ENCODE measurements at regions not wholly inside any gene's neighbourhood (a gene's known extent, or its start where the extent isn't known, plus 50 kb on each side); places are given as distances from the start of the nearest gene placed in this dataset.

DNA sequence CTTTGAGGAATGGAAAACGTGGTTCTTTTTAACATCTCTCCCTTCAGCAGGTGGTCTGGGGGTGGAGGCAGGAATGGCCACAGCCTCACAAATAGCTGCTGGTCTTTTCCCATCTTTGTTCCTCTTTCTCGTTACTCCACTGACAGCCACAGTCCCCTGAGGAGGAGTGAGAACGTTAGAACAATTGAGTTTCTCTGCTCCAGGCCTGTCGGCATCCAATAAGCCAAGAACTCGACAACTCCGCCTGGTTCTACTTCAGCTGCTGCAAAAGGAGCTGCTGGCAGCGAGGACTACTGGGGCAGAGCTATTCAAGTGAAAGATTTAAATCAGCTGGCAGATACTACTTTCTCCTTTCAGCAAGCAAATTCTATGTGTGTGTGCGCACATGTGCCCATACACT lies 169.5 kb upstream of the GALNT2 start:
- TF ChIP-seq, protein P1, sequence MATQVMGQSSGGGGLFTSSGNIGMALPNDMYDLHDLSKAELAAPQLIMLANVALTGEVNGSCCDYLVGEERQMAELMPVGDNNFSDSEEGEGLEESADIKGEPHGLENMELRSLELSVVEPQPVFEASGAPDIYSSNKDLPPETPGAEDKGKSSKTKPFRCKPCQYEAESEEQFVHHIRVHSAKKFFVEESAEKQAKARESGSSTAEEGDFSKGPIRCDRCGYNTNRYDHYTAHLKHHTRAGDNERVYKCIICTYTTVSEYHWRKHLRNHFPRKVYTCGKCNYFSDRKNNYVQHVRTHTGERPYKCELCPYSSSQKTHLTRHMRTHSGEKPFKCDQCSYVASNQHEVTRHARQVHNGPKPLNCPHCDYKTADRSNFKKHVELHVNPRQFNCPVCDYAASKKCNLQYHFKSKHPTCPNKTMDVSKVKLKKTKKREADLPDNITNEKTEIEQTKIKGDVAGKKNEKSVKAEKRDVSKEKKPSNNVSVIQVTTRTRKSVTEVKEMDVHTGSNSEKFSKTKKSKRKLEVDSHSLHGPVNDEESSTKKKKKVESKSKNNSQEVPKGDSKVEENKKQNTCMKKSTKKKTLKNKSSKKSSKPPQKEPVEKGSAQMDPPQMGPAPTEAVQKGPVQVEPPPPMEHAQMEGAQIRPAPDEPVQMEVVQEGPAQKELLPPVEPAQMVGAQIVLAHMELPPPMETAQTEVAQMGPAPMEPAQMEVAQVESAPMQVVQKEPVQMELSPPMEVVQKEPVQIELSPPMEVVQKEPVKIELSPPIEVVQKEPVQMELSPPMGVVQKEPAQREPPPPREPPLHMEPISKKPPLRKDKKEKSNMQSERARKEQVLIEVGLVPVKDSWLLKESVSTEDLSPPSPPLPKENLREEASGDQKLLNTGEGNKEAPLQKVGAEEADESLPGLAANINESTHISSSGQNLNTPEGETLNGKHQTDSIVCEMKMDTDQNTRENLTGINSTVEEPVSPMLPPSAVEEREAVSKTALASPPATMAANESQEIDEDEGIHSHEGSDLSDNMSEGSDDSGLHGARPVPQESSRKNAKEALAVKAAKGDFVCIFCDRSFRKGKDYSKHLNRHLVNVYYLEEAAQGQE (IDR thresholded peaks at IDR 0.05; ENCODE audit: low read depth, low read length): no peak
- TF ChIP-seq YY1 (IDR thresholded peaks at IDR 0.05; ENCODE audit: low read depth) (no peak), EP300 (IDR thresholded peaks at IDR 0.05; ENCODE audit: borderline replicate concordance in 1 of 2, low read depth in 1 of 2, low read length in 1 of 2) (no peak), EZH2phosphoT487 (IDR thresholded peaks at IDR 0.05; ENCODE audit: borderline replicate concordance, low read depth) (no peak), SIN3A (IDR thresholded peaks at IDR 0.05; ENCODE audit: borderline replicate concordance, low read depth, low read length) (no peak), RAD21 (IDR thresholded peaks at IDR 0.05; ENCODE audit: low read length) (no peak), TAF1 (IDR thresholded peaks at IDR 0.05; ENCODE audit: borderline replicate concordance, low read depth, low read length) (no peak), POLR2AphosphoS5 (IDR thresholded peaks at IDR 0.05; ENCODE audit: low read depth, low read length) (no peak)
- TF ChIP-seq, protein P2, sequence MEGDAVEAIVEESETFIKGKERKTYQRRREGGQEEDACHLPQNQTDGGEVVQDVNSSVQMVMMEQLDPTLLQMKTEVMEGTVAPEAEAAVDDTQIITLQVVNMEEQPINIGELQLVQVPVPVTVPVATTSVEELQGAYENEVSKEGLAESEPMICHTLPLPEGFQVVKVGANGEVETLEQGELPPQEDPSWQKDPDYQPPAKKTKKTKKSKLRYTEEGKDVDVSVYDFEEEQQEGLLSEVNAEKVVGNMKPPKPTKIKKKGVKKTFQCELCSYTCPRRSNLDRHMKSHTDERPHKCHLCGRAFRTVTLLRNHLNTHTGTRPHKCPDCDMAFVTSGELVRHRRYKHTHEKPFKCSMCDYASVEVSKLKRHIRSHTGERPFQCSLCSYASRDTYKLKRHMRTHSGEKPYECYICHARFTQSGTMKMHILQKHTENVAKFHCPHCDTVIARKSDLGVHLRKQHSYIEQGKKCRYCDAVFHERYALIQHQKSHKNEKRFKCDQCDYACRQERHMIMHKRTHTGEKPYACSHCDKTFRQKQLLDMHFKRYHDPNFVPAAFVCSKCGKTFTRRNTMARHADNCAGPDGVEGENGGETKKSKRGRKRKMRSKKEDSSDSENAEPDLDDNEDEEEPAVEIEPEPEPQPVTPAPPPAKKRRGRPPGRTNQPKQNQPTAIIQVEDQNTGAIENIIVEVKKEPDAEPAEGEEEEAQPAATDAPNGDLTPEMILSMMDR (IDR thresholded peaks at IDR 0.05): no peak
- TF ChIP-seq, protein P3, sequence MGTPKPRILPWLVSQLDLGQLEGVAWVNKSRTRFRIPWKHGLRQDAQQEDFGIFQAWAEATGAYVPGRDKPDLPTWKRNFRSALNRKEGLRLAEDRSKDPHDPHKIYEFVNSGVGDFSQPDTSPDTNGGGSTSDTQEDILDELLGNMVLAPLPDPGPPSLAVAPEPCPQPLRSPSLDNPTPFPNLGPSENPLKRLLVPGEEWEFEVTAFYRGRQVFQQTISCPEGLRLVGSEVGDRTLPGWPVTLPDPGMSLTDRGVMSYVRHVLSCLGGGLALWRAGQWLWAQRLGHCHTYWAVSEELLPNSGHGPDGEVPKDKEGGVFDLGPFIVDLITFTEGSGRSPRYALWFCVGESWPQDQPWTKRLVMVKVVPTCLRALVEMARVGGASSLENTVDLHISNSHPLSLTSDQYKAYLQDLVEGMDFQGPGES (IDR thresholded peaks at IDR 0.05; ENCODE audit: low read depth, low read length): no peak
- TF ChIP-seq, protein P4, sequence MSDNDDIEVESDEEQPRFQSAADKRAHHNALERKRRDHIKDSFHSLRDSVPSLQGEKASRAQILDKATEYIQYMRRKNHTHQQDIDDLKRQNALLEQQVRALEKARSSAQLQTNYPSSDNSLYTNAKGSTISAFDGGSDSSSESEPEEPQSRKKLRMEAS (IDR thresholded peaks at IDR 0.05; ENCODE audit: low read depth): no peak
- TF ChIP-seq, protein P5, sequence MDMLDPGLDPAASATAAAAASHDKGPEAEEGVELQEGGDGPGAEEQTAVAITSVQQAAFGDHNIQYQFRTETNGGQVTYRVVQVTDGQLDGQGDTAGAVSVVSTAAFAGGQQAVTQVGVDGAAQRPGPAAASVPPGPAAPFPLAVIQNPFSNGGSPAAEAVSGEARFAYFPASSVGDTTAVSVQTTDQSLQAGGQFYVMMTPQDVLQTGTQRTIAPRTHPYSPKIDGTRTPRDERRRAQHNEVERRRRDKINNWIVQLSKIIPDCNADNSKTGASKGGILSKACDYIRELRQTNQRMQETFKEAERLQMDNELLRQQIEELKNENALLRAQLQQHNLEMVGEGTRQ (IDR thresholded peaks at IDR 0.05; ENCODE audit: borderline replicate concordance, low read depth, low read length): no peak

All from SK-N-SH (cell line).